ENCODE measurements at regions not wholly inside any gene's neighbourhood (a gene's known extent, or its start where the extent isn't known, plus 50 kb on each side); places are given as distances from the start of the nearest gene placed in this dataset.

- TF ChIP-seq CTCF (conservative IDR thresholded peaks at IDR 0.05; ENCODE audit: low read length), result no peak
- no peak for TF ChIP-seq EZH2phosphoT487 (IDR thresholded peaks at IDR 0.05; ENCODE audit: borderline replicate concordance, low read depth, low read length)
- H3K9me3 ChIP-seq (ENCODE audit: low read length), result no peaks in the 10 kb centered on the region
- ChIA-PET POLR2A (no interaction called here), CTCF (ENCODE audit: unreplicated experiment) (no interaction called here)
- intact Hi-C loops (cut with micrococcal nuclease; ENCODE audit: unreplicated experiment), result no loop called here
- no peaks in the 10 kb centered on the region for H3K9me2 ChIP-seq (ENCODE audit: insufficient read depth, low read length)
- H3K4me2 ChIP-seq (ENCODE audit: low read length), result no peak overlapping the region
- no peaks in the 10 kb centered on the region for H3K4me1 ChIP-seq (ENCODE audit: insufficient read depth, low read length, poor library complexity, severe bottlenecking)
- no peaks in the 10 kb centered on the region for H3K36me3 ChIP-seq (ENCODE audit: insufficient read depth, low read length)
- no peak overlapping the region for H2AFZ ChIP-seq (ENCODE audit: low read length)
- no peak for DNase-seq (ENCODE audit: low spot score)
- no peaks in the 10 kb centered on the region for H4K20me1 ChIP-seq (ENCODE audit: insufficient read depth, low read length)
- no peak overlapping the region for H3K27ac ChIP-seq (ENCODE audit: low read depth, low read length, poor library complexity, severe bottlenecking)
- no TSS peak for BruUV-seq (replicated peaks)
- no peak overlapping the region for H3K4me3 ChIP-seq (ENCODE audit: low read depth, low read length, poor library complexity, severe bottlenecking)
- no peaks in the 10 kb centered on the region for H3K79me2 ChIP-seq (ENCODE audit: insufficient read depth, low read depth, low read length)
These were observed 532.9 kb upstream of the ANO5 start for GRCh38 chr11:21659961-21660360.

- H3K27ac ChIP-seq (ENCODE audit: low read depth, low read length, poor library complexity, severe bottlenecking), result no peak overlapping the region
- no peak overlapping the region for H3K4me2 ChIP-seq (ENCODE audit: low read length)
- no peak overlapping the region for H2AFZ ChIP-seq (ENCODE audit: low read length)
- no peak for DNase-seq (ENCODE audit: low spot score)
- intact Hi-C loops (cut with micrococcal nuclease; ENCODE audit: unreplicated experiment), result no loop called here
- no TSS peak for BruUV-seq (replicated peaks)
- no peak for TF ChIP-seq CTCF (conservative IDR thresholded peaks at IDR 0.05; ENCODE audit: low read length)
- TF ChIP-seq EZH2phosphoT487 (IDR thresholded peaks at IDR 0.05; ENCODE audit: borderline replicate concordance, low read depth, low read length), result no peak
- POLR2A ChIA-PET, result no interaction called here
- CTCF ChIA-PET (ENCODE audit: unreplicated experiment), result no interaction called here
- H4K20me1 ChIP-seq (ENCODE audit: insufficient read depth, low read length), result no peaks in the 10 kb centered on the region
- H3K4me3 ChIP-seq (ENCODE audit: low read depth, low read length, poor library complexity, severe bottlenecking), result no peak overlapping the region
- no peaks in the 10 kb centered on the region for H3K9me3 ChIP-seq (ENCODE audit: low read length)
- no peaks in the 10 kb centered on the region for H3K9me2 ChIP-seq (ENCODE audit: insufficient read depth, low read length)
- no peaks in the 10 kb centered on the region for H3K4me1 ChIP-seq (ENCODE audit: insufficient read depth, low read length, poor library complexity, severe bottlenecking)
- H3K36me3 ChIP-seq (ENCODE audit: insufficient read depth, low read length), result no peaks in the 10 kb centered on the region
- H3K79me2 ChIP-seq (ENCODE audit: insufficient read depth, low read depth, low read length), result no peaks in the 10 kb centered on the region
These were observed 517.8 kb upstream of the ANO5 start for GRCh38 chr11:21675049-21675616.

- Histone ChIP-seq H3K4me3 (ENCODE audit: low read depth, low read length, poor library complexity, severe bottlenecking) (no peak overlapping the region), H3K79me2 (ENCODE audit: insufficient read depth, low read depth, low read length) (no peaks in the 10 kb centered on the region), H3K4me2 (ENCODE audit: low read length) (no peak overlapping the region), H3K9me3 (ENCODE audit: low read length) (0 out of 2 replicates have a peak, but pooled peaks cover 4% of the 10 kb centered on the region), H2AFZ (ENCODE audit: low read length) (no peak overlapping the region), H3K36me3 (ENCODE audit: insufficient read depth, low read length) (no peaks in the 10 kb centered on the region), H3K4me1 (ENCODE audit: insufficient read depth, low read length, poor library complexity, severe bottlenecking) (no peaks in the 10 kb centered on the region), H4K20me1 (ENCODE audit: insufficient read depth, low read length) (no peaks in the 10 kb centered on the region), H3K27ac (ENCODE audit: low read depth, low read length, poor library complexity, severe bottlenecking) (no peak overlapping the region), H3K9me2 (ENCODE audit: insufficient read depth, low read length) (no peaks in the 10 kb centered on the region)
- BruUV-seq (replicated peaks), result no TSS peak
- no peak for TF ChIP-seq CTCF (conservative IDR thresholded peaks at IDR 0.05; ENCODE audit: low read length)
- no peak for DNase-seq (ENCODE audit: low spot score)
- CTCF ChIA-PET (ENCODE audit: unreplicated experiment), result no interaction called here
- POLR2A ChIA-PET, result no interaction called here
- intact Hi-C loops (cut with micrococcal nuclease; ENCODE audit: unreplicated experiment), result no loop called here
These were observed 505.2 kb upstream of the ANO5 start for GRCh38 chr11:21687643-21688042.
